ENCODE measurements at regions not wholly inside any gene's neighbourhood (a gene's known extent, or its start where the extent isn't known, plus 50 kb on each side); places are given as distances from the start of the nearest gene placed in this dataset.

DNA sequence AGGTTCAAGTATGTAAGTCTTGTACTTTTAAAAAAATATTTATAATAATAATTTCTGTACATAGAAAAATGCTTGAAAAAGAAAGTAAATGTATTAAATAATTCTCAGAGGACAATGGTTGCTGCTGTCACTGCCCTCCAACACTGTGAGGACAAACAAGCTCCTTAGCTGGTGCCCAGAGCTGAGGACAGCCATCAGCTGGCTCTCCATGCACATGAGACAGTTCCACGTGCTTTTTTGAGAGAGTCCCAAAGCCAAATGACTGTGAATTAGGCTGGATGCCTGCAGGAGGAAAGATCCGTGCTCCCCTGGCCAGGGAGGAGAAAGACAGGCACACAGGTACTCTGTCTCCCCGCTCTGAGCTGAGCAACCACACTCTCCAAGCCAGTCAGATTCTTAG is 115.5 kb upstream of the IRX5 start:
- no peak for DNase-seq (ENCODE audit: low read depth, low spot score)
- no peak overlapping the region for H3K27ac ChIP-seq

DNA sequence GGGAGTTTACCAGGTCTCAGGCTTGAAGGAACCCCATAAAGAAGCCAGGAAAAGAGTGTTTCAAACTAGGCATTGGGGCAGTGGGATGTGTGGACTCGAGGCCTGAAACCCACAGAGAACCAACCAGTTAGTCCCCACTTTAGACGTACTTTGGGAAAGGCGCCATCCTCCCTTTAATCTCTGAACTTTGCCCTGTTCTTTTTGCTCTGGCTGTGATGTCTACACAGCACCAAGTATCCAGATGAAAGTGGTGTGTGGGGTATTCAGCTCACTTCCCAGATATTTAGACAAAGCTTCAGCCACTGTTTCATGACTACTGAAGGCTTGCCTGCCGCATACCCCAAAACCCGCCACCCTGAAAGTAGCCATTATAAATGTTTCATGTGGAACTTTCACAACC is 116.9 kb upstream of the IRX5 start:
- H3K27ac ChIP-seq, result no peak overlapping the region
- no peak for DNase-seq (ENCODE audit: low read depth, low spot score)

DNA sequence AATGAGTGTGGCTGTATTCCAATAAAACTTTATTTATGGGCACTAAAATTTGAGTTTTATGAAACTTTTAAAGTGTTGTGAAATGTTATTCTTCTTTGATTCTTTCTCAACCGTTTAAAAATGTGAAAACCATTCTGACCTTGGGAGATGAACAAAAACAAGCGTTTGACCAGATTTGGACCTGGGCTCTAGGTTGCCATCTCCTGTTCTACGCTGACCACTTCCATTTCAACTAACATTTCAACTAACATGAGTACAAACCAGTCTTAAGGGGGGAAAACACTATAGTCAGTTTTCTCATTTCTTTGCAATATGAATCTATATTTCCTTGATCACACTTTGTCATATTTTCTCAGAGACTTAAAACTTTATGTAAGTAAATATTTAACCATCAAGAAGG is 118.4 kb upstream of the IRX5 start:
- no peak overlapping the region for H3K27ac ChIP-seq
- no peak for DNase-seq (ENCODE audit: low read depth, low spot score)

DNA sequence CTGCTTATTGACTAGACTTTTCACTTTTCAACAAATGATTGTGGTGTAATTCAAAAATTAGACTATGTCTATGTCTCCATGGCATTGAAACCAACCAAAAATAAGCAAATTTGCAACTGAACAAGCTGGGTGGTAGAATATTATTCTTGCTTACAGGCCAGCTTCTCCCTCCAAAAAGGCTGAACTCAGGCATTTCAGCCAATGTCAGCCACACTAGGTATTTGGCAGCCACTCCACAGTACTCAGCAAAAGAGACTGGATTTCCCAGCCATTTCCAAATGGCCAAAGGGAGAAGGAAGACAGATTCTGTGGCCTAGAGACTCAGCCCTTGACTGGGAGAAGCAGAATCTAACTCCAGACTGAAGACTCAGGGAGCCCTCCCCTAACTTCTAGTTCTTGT is 121.8 kb upstream of the IRX5 start:
- no peak overlapping the region for H3K27ac ChIP-seq
- no peak for DNase-seq (ENCODE audit: low read depth, low spot score)

- DNase-seq (ENCODE audit: low read depth, low spot score), result no peak
Measured at GRCh38 chr16:54806881-54807360, 123.7 kb upstream of the IRX5 start.

GRCh38 chr16:54806378-54806777 is 124.3 kb upstream of the IRX5 start:
- H3K27ac ChIP-seq, result no peak overlapping the region
- no peak for DNase-seq (ENCODE audit: low read depth, low spot score)

More at GRCh38 chr16:54806881-54807360, 123.7 kb upstream of the IRX5 start:
- no peak overlapping the region for H3K27ac ChIP-seq

GRCh38 chr16:54805648-54806047 is 125.0 kb upstream of the IRX5 start:
- no peak overlapping the region for H3K27ac ChIP-seq
- no peak for DNase-seq (ENCODE audit: low read depth, low spot score)

GRCh38 chr16:54801057-54801844 is 129.4 kb upstream of the IRX5 start:
- H3K27ac ChIP-seq, result no peak overlapping the region
- DNase-seq (ENCODE audit: low read depth, low spot score), result no peak

DNA sequence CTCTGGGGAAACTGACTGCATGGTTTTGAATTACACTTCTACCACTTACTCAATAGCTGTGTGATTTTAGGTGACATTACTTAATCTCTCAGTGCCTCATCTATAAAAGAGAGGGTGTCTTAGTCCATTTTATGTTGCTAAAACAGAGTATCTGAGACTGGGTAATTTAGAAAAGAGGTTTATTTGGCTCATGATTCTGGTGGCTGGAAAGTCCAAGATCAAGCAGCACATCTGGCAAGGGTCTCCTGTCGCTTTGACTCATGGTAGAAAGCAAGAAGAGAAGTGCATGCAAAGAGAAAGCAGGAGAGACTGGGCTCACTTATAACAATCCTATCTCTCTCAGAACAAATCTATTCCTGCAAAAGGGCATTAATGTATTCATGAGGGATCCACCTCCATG is 132.4 kb upstream of the IRX5 start:
- DNase-seq (ENCODE audit: low read depth, low spot score), result no peak
- no peak overlapping the region for H3K27ac ChIP-seq

DNA sequence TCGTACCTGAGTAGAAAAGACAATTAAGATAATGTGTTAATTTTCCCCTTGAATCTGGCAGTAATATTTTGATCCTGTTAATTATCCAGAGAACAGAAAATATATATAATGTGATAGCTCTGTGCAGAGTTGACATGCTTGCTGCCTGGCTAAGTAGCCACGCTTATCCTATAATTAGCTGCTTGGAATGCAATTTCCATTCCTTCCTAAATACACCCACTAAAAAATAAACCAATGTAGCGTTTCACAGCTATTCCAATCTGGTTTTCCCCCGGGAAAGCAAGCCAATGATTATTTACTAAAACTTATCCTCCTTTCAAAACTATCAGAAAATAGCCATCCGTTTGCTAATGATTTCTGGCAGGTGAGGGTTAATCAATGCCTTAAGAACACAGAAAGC is 134.5 kb upstream of the IRX5 start:
- no peak overlapping the region for H3K27ac ChIP-seq
- no peak for DNase-seq (ENCODE audit: low read depth, low spot score)

DNA sequence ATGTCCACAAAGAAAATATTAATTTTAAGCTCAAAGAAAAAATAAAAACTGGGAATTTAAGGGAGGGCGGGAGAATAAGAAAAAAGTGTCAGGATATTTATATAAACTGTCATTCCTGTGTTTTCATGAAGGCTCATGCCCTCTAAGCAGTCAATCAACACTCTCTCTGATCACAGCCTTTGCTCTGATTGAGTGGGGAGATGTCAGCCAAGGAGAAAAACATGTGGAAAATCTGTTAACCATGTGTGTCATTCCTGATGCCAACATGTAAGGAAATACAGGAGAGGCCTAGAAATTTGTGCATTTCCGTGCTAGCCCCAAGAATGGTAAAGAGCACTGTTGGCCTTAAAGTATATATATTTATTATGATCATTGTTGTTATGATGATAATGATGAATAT is 137.9 kb upstream of the IRX5 start:
- H3K27ac ChIP-seq, result no peak overlapping the region
- DNase-seq (ENCODE audit: low read depth, low spot score), result no peak

GRCh38 chr16:54787045-54787444 is 143.6 kb upstream of the IRX5 start:
- no peak overlapping the region for H3K27ac ChIP-seq
- DNase-seq (ENCODE audit: low read depth, low spot score), result no peak

DNA sequence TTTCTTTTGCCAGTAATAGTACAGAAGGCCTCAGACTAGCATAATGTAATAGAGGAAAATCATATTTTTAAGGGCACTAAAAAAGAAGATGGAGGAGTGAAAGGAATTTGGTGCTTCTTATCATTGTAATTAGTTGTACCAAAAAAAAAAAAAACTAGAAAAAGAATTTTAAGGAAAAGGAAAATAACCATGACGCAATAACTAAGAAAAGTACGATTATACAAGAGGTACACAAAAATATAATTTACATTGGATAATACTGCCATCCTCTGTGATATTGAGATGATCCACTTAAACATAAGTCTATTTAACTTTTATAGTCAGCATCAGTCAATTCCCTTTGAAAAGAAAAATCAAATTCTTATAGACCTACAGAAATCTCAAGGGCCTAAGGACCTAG is 146.7 kb upstream of the IRX5 start:
- no peak for DNase-seq (ENCODE audit: low read depth, low spot score)
- no peak overlapping the region for H3K27ac ChIP-seq

DNA sequence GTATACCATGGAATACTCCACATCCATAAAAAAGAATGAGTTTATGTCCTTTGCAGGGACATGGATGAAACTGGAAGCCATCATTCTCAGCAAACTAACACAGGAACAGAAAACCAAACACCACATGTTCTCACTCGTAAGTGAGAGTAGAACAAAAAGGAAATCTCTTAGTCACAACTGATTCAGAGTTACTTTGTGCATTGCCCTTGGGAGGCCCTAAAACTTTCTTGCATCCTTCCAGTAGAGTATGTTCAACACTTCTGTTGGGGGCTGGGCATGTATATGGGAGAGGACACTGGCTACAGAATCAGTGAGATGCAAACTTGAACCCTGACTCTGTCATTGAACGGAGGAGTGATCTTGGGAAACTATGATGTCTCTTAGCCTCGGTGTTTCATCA is 147.4 kb upstream of the IRX5 start:
- DNase-seq (ENCODE audit: low read depth, low spot score), result peak; percentile 10
- no peak overlapping the region for H3K27ac ChIP-seq

GRCh38 chr16:54780266-54780665 is 150.4 kb upstream of the IRX5 start:
- no peak for DNase-seq (ENCODE audit: low read depth, low spot score)
- no peak overlapping the region for H3K27ac ChIP-seq

GRCh38 chr16:54779549-54779948 is 151.1 kb upstream of the IRX5 start:
- H3K27ac ChIP-seq, result no peak overlapping the region
- DNase-seq (ENCODE audit: low read depth, low spot score), result no peak

- H3K27ac ChIP-seq, result no peak overlapping the region
- no peak for DNase-seq (ENCODE audit: low read depth, low spot score)
Measured at GRCh38 chr16:54774768-54775167, 155.9 kb upstream of the IRX5 start.

GRCh38 chr16:54772400-54772799 is 158.3 kb upstream of the IRX5 start:
- no peak overlapping the region for H3K27ac ChIP-seq
- DNase-seq (ENCODE audit: low read depth, low spot score), result no peak

DNA sequence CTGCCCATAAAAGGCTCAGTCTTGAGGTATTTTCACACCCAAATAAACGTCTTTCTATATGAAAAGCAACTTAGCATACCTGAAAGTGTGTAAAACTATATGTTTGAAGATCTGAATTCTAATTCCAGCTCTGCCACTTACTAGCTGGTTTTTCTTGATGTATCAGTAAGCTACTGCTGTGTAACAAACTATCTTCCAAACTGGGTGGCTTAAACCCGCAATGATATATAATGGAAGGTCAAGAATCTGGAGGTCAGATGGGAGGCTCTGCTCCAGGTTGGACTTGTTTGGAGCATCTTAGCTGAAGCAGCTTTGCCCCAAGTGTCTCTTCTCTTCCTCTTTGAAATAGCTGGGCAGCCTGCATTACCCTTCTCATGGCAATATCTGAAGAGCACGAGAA is 164.3 kb upstream of the IRX5 start:
- DNase-seq (ENCODE audit: low read depth, low spot score), result no peak
- H3K27ac ChIP-seq, result no peak overlapping the region

- DNase-seq (ENCODE audit: low read depth, low spot score), result no peak
- no peak overlapping the region for H3K27ac ChIP-seq
Measured at GRCh38 chr16:54750249-54750648, 180.4 kb upstream of the IRX5 start.

DNA sequence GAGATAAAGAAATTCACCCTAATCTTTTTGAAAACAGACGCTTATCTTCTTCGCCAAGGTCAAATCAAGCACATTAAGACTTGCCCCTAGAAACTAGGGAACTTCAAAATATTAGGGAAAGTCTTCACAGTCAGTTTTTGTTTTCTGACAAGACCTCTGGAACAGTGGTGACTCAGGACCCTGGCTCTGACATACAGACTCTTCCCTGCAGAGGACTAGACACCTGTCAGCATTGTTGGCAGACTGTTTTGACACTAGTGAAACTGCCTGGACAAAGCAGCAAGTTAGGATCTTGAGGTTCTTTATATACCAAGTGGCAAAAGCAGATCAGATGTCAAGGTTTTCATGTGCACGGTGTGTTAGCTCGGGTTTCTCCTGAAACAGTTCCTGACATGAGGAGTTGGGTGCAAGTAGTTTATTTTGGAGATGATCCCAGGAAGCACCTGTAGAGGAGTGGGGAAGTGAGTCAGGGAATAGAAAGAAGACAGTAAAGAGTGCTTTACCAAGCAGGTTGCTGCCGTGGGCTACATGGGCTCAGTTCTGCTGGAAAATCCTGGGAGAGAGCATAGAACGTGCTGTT is 182.0 kb upstream of the IRX5 start:
- no peak overlapping the region for H3K27ac ChIP-seq
- no peak for DNase-seq (ENCODE audit: low read depth, low spot score)

DNA sequence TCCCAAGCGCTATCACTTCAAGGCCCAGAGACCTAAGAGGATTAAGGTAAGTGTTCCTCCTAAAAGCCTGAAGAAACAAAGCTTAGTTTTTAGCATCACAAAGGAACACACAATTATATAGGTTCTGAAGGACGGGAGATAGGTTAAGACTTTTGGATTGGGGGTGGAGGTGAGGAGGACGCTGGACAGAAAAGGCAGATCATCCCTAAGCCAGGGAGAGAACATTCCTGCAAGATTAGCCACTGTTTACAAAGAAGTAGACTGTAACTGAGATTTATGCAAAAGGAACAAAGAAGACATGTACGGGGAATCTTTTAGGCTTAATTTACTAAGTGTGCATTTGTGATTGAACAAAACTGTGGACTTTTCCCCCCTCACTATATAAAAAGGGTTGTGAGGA is 184.1 kb upstream of the IRX5 start:
- no peak overlapping the region for H3K27ac ChIP-seq
- DNase-seq (ENCODE audit: low read depth, low spot score), result no peak

Measured in epithelial cell of prostate (primary cell).